AG09309 (cell line): ENCODE measurements at regions not wholly inside any gene's neighbourhood (a gene's known extent, or its start where the extent isn't known, plus 50 kb on each side); places are given as distances from the start of the nearest gene placed in this dataset.
"Not testable (repeated sequence)": the region's sequence is repeated elsewhere in the genome, so short reads cannot be mapped to it uniquely, and the experiment has no call there.

ENCODE experiments used
- DNase-seq: peaks from one replicate; pipeline ENCODE4 v3.0.0-alpha.2; 2010; ENCODE audit warnings: low read depth
- H3K4me3 ChIP-seq: 2 replicates; pipeline ENCODE4 v1.5.1; 2011; ENCODE audit warnings: mild to moderate bottlenecking, low read depth, low read length, moderate library complexity; ENCODE audit not compliant: control insufficient read depth
- TF ChIP-seq, protein P1 (sequence below): IDR thresholded peaks from 2 replicates; pipeline ENCODE4 v1.5.1; 2011; ENCODE audit warnings: mild to moderate bottlenecking, low read depth, low read length, inconsistent platforms; ENCODE audit not compliant: insufficient read depth, control insufficient read depth; ENCODE audit errors: missing control alignments

DNA sequence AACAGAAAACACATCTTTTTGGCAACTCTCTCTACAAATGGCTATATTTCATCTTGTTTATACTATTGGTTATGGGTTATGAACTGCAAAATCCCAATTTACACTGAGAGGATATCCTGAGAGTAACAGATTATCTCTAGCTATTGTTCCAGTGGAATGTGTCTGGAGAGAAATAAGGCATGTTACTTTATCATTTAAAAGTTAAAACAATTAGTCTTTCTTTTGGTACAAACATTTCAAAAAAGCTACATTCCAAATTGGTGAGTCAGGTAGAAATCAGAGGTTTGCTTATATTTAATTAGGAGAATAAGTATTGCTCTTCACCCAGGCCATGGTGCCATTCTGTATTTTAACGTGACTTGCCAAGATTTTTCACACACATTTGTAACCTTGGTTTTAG lies 411.6 kb downstream of the CCER1 start:
- no peak overlapping the region for H3K4me3 ChIP-seq
- TF ChIP-seq, protein P1, sequence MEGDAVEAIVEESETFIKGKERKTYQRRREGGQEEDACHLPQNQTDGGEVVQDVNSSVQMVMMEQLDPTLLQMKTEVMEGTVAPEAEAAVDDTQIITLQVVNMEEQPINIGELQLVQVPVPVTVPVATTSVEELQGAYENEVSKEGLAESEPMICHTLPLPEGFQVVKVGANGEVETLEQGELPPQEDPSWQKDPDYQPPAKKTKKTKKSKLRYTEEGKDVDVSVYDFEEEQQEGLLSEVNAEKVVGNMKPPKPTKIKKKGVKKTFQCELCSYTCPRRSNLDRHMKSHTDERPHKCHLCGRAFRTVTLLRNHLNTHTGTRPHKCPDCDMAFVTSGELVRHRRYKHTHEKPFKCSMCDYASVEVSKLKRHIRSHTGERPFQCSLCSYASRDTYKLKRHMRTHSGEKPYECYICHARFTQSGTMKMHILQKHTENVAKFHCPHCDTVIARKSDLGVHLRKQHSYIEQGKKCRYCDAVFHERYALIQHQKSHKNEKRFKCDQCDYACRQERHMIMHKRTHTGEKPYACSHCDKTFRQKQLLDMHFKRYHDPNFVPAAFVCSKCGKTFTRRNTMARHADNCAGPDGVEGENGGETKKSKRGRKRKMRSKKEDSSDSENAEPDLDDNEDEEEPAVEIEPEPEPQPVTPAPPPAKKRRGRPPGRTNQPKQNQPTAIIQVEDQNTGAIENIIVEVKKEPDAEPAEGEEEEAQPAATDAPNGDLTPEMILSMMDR, result no peak
- DNase-seq, result no peak

DNA sequence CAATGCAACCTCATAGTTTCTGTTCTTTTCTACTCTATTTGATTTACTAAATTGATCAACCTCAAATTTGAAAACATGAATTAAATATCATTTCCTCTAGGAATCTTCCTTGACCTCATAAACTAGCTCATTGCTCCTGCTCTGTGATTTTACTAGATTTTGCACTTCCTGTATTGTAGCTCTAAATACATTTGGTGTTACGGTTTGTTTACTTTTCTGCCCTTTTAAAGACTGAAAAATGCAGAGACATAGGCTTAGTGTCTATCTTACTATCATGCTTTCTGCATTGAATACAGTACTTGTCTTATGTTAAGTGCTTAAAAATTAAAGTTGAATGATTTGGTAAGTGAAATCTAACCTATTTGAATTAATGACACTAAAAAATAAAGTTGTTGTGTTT lies 412.1 kb downstream of the CCER1 start:
- not testable (repeated sequence) for H3K4me3 ChIP-seq, DNase-seq

DNA sequence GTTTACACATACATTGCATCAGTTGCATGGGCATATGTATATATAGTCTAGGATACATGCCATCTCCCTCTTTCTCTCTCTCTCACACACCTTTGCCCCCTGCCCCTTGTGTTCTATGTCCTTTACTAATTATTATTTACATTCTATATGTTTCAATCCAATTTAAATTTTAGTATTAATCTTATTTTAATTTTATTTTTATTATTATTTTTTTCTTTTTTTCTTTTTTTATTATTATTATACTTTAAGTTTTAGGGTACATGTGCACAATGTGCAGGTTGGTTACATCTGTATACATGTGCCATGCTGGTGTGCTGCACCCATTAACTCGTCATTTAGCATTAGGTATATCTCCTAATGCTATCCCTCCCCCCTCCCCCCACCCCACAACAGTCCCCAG lies 421.1 kb downstream of the CCER1 start:
- H3K4me3 ChIP-seq, DNase-seq: not testable (repeated sequence)

DNA sequence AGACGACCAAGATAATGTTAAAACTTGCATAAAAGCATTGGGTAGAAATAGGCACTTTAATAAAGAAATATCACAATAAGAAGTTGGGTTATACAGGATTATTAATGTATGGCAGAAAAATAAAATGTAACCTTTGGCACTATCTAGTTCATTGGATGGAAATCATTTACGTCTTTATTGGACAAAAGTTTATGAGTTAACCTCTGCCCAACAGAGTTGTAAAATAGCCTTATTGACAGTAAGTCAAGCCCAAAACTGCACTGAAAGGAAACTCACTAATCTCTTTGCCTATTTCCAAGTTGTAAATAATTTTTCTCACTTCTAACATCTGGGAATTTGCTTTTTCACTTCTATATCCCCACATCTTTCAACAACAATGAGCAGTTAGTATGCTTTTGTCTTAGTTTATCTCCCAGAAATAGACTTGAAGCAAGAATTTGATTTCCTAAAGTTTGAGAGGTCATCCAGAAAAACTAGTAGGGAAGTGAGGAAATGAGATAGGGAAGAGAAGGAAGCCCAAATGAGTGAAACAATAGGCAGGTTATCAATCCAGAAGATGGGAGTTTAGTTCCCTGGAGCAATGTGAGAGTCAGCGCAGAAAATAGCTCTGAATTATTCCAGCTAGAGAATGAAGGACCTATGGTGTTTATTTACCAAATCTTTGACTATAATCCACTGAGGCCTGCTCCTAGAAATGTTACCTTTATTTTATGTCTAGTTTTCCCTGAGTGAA lies 434.8 kb downstream of the CCER1 start:
- H3K4me3 ChIP-seq, result no peak overlapping the region
- no peak for DNase-seq
- TF ChIP-seq, protein P1, result no peak

DNA sequence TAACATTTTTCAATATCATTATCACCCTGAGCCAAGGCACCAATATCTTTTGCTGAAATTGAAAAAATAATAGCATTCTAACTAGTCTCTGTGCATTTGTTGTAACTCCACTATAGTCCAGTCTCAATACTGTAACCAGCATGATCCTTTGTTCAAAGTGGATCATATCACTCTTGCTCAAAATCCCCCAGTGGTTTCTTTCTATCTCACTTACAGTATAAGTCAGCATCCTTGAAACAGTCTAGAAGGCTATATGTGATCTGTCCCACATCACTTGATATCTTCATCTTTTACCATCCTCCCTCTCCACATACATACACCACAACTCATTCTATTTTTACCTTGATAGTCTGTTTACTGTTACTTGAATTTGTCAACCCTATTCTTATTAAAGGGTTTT lies 435.7 kb downstream of the CCER1 start:
- DNase-seq, result no peak
- TF ChIP-seq, protein P1, result no peak
- no peak overlapping the region for H3K4me3 ChIP-seq

DNA sequence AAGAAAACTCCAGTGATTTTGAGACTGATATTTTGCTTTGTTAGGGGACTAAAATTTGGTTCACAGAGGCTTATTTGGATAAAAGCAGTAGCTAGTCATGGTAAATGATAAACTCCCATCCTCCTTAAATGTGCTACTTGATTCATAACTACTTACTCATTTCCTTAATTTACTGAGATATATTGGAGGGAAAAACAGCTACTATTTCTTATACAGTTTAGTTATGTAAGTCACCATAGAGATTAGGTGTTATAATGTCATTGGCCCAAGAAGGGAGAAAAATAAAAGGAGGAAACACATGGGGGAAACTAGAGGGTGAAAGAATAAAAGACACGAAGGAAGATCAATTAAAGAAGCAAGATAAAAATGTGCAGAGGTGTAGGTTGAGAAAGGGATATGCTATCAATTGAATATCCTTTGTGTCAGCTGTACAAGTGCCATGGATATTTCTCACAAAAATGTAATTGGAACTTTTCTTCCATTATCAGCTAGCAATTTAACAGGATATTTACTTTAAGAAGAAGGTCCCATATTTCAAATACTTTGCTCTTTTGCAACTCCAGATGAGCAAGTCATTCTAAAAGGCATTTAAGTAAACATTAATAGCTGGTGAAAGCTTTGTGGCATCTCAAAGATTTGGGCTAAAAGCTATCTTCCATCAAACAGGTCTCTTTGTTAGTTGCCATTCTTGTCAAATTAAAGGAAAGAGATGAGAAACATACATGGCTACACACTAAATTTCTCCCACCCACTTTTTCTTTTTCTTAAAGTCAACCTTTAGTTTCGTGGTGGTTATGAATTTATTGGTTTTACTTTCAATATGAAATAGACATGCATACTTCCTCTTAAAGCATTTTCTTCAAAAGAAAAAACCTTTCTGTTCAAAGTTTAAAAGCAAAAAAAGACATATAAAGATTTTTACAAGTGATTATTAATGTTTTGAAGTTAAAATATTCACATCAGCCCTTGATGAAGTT lies 439.5 kb downstream of the CCER1 start:
- DNase-seq, result peak; percentile 14
- no peak overlapping the region for H3K4me3 ChIP-seq

DNA sequence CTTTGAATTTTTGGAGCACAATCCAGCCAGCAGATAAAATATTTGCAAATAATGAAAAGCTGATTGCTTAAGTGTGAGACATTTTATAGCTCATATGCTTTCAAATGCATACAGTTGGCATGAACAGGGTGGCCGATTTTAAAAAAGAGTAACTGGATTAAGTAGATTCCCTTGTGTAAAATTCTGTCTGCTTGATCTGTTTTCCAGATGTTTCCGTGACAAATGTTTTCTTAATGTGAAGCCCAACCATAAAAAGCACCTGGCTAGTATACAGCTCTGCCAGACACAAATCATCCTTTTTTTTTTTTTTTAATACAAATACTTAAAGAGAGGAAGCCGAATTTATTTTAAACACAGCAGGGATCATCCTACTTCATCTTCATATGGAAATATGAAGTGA lies 440.7 kb downstream of the CCER1 start:
- peak; percentile 29 for DNase-seq
- TF ChIP-seq, protein P1, result no peak
- H3K4me3 ChIP-seq, result no peak overlapping the region

More for the DNA sequence above, 439.5 kb downstream of the CCER1 start:
- TF ChIP-seq, protein P1, result no peak
